ENCODE measurements at regions not wholly inside any gene's neighbourhood (a gene's known extent, or its start where the extent isn't known, plus 50 kb on each side); places are given as distances from the start of the nearest gene placed in this dataset.

GRCh38 chr6:147046141-147046877 lies 157.9 kb upstream of the STXBP5 start:
- Histone ChIP-seq H3K27me3 (replicated peaks in 1 of 2; ENCODE audit: control insufficient read depth in 2 of 2, insufficient read depth in 2 of 2, low read length in 1 of 2) (no peaks in the 10 kb centered on the region), H2AFZ (ENCODE audit: control insufficient read depth, low read depth, low read length) (no peak overlapping the region), H3K9me3 (replicated peaks; ENCODE audit: control insufficient read depth, insufficient read depth, low read length) (no peaks in the 10 kb centered on the region; the same call in 1 of the 3 replicates), H3K9ac (ENCODE audit: control insufficient read depth, insufficient read depth, low read length) (no peak overlapping the region), H3K4me3 (no peak overlapping the region), H3K79me2 (ENCODE audit: control insufficient read depth, insufficient read depth, low read length) (no peaks in the 10 kb centered on the region), H4K20me1 (ENCODE audit: control insufficient read depth, insufficient read depth) (no peaks in the 10 kb centered on the region), H3K4me2 (ENCODE audit: control insufficient read depth, insufficient read depth) (no peak overlapping the region), H3K27ac (ENCODE audit: control insufficient read depth, insufficient read depth) (no peak overlapping the region), H3K36me3 (ENCODE audit: control insufficient read depth in 2 of 2, insufficient read depth in 2 of 2, low read length in 1 of 2) (no peaks in the 10 kb centered on the region), H3K4me1 (ENCODE audit: control insufficient read depth, insufficient read depth, low read length) (no peaks in the 10 kb centered on the region)
- FAIRE-seq, result no peak
- ChIA-PET CTCF (no interaction called here), POLR2A (no interaction called here), SMC1A (ENCODE audit: uncharacterized antibody, unreplicated experiment) (no interaction called here), RAD21 (ENCODE audit: unreplicated experiment) (no interaction called here)
- no peak for ATAC-seq
- WGBS (ENCODE audit: insufficient coverage, insufficient replicate concordance, low lambda C conversion rate, missing lambda C conversion rate), result 0% methylated on average over 4 of the region's 4 CpGs
- in situ Hi-C loops (cut with MboI), result no loop called here
- TF ChIP-seq ATF7 (IDR thresholded peaks at IDR 0.05; ENCODE audit: low read depth), result no peak
- TF ChIP-seq RCOR1 (conservative IDR thresholded peaks at IDR 0.05; ENCODE audit: low read depth, low read length), result no peak
- no peak for TF ChIP-seq ZNF24 (IDR thresholded peaks at IDR 0.05)
- TF ChIP-seq ZBTB4 (CRISPR knock-in tag; IDR thresholded peaks at IDR 0.05), result no peak
- no peak for TF ChIP-seq POLR2AphosphoS2 (IDR thresholded peaks at IDR 0.05; ENCODE audit: low read depth, low read length)
- no peak for TF ChIP-seq BCL11A (IDR thresholded peaks at IDR 0.05; ENCODE audit: low read depth, low read length)
- TF ChIP-seq MEF2B (IDR thresholded peaks at IDR 0.05; ENCODE audit: partially characterized antibody, poor library complexity, severe bottlenecking), result no peak
- TF ChIP-seq ZBED1 (IDR thresholded peaks at IDR 0.05; ENCODE audit: borderline replicate concordance), result no peak
- TF ChIP-seq HDGF (IDR thresholded peaks at IDR 0.05), result no peak
- intact Hi-C loops (cut with micrococcal nuclease; ENCODE audit: unreplicated experiment), result no loop called here
- DNase-seq (ENCODE audit: low read depth, low spot score), result no peak
- no TSS peak for BruUV-seq (replicated peaks)

Data from GM12878 (cell line).